Stimulated activated effector memory CD8-positive, alpha-beta T cell treated with anti-CD3 and anti-CD28 coated beads, Interleukin-12 subunit alpha, Interleukin-12 subunit beta, amount 100 ng/mL, for 72 hours (primary cell): ENCODE measurements at regions not wholly inside any gene's neighbourhood (a gene's known extent, or its start where the extent isn't known, plus 50 kb on each side); places are given as distances from the start of the nearest gene placed in this dataset.

Experiments used
- ATAC-seq: fragments of 150-1000 bp; cut with Tn5 transposase; 2 replicates; pipeline ENCODE4 v1.10.0; 2021
- DNase-seq, 2 donors: peaks; one replicate each; pipeline ENCODE4 v3.0.0; 2021 to 2022; ENCODE audit warnings: low spot score in 2 of 2
- H3K27ac Mint-ChIP-seq: one replicate; pipeline ENCODE4 v1.8.0; 2022; ENCODE audit warnings: mild to moderate bottlenecking, mixed read lengths
- H3K36me3 Mint-ChIP-seq: one replicate; pipeline ENCODE4 v1.8.0; 2022; ENCODE audit warnings: mild to moderate bottlenecking, mixed read lengths
- H3K4me1 Mint-ChIP-seq: one replicate; pipeline ENCODE4 v1.8.0; 2022; ENCODE audit warnings: mixed read lengths
- H3K4me3 Mint-ChIP-seq: one replicate; pipeline ENCODE4 v1.8.0; 2022; ENCODE audit warnings: mild to moderate bottlenecking, mixed read lengths
- H3K9me3 Mint-ChIP-seq: one replicate; pipeline ENCODE4 v1.8.0; 2022; ENCODE audit warnings: mixed read lengths

DNA sequence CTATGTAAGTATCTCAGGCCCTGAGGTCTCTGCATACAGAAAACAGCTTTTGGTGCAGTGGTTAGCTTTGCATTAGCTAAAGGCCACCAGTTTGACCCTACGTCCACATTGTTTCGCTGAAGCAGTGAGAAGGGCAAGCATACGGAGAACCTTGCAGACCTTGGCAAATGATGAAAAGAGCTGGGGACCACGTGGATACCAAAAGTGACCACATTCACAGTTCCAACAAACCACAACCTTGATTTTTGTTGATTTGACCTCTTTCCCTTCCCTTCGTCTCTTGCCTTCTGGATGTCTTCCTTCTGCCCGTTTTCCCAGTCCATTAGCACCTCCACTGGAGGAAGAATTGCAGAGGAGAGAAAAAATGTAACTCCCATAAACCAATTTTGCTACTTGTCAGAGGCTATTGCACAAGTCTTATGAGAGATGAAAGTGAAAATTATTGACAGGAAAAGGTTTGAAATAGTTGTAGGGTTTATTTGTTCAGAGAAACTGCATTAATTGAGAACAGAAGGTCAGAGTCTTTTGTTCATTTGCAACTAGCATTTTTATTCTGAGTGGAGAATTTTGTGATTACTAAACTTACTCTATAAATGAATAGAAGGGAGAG, 293.9 kb upstream of the HTR2A start:
- ATAC-seq: no peak
- H3K4me1 Mint-ChIP-seq: no peaks in the 10 kb centered on the region

DNA sequence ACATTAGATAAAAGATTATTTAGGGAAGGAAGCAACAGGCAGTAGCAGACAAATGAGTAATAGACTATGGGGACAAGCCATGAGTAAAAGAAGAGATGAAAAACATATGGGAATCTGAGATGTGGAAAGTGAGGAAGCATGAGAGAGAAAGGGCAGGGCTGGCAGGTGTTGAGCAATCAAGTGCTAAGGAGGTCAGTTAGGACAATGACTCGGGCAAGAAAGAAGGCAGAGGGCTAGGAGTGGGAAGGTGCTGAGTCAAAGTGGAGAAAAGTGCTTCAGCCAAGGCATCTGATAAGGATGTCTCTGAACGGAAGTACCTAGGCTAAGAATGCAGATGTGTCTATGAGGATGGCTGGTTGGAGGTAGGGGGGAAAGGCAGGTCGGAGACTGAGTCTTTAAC, 291.9 kb upstream of the HTR2A start:
- Mint-ChIP-seq H3K27ac (no peak overlapping the region), H3K4me3 (no peak overlapping the region), H3K4me1 (no peaks in the 10 kb centered on the region), H3K36me3 (no peaks in the 10 kb centered on the region), H3K9me3 (no peaks in the 10 kb centered on the region)
- ATAC-seq (no peak), DNase-seq (no peak)

More for the DNA sequence above, 293.9 kb upstream of the HTR2A start:
- Mint-ChIP-seq H3K9me3 (no peaks in the 10 kb centered on the region), H3K27ac (no peak overlapping the region), H3K36me3 (no peaks in the 10 kb centered on the region), H3K4me3 (no peak overlapping the region)
- DNase-seq: no peak

DNA sequence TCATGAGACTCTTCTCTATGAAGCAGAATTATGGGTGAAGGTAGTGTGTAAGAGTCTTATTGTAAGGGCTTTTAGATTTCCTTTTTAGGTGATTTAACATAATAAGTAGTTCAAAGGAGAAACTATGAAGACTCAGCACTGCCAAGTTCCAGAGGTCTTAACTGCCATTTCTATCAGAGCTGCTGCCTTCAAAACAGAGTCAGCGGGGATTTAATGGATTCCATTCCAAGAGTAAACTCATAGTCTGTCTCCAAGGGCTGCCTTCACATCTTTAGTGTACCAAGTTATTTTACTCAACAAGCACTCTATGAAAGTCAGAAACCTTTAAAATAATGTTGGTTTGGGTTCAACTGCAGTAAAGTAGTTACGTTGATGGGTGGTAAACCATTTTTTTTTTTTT, 289.6 kb upstream of the HTR2A start:
- Mint-ChIP-seq H3K27ac (no peak overlapping the region), H3K4me3 (no peak overlapping the region), H3K9me3 (no peaks in the 10 kb centered on the region), H3K36me3 (no peaks in the 10 kb centered on the region), H3K4me1 (no peaks in the 10 kb centered on the region)
- ATAC-seq: no peak
- DNase-seq: no peak

DNA sequence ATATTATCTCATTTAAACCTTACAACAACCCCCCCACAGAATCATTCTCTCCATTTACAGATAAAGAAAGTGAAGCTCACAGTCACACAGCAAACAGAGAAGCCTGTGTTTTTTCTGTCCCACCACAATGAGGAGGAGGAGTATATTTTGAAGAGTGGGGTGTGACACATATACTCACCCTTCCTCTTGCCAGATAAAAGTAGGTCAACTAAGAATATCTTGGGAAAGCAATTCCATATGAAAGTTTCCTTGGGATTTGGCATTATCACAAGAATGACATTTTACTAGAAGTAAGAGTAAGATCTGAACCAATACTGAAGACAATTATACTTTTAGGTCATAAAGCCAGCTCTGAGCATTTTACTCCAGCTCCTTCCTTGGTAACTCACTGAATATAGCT, 287.5 kb upstream of the HTR2A start:
- ATAC-seq: no peak
- Mint-ChIP-seq H3K4me1 (no peaks in the 10 kb centered on the region), H3K27ac (no peak overlapping the region), H3K4me3 (no peak overlapping the region), H3K36me3 (no peaks in the 10 kb centered on the region), H3K9me3 (no peaks in the 10 kb centered on the region)
- no peak for DNase-seq

DNA sequence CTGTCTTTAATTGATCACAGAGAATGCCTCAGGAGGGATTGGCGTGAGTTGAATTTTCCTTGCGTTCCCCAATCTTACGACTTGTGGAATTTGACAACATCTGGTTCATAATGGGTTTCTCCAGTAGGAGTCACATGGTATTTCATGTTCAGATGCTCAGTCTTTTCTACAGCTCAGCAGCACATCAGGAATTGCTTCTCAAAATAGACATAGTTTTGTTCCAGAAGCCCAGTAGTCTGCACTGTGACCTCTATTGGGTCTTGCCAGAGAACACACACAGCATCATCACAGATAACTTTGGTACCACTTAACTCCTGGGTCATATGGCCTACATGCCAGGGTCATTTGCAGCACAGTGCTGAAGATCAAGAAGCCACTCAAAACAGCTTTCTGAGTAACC, 282.5 kb upstream of the HTR2A start:
- ATAC-seq (no peak), DNase-seq (no peak)
- Mint-ChIP-seq H3K9me3 (no peaks in the 10 kb centered on the region), H3K4me3 (no peak overlapping the region), H3K4me1 (no peaks in the 10 kb centered on the region), H3K27ac (no peak overlapping the region), H3K36me3 (no peaks in the 10 kb centered on the region)

DNA sequence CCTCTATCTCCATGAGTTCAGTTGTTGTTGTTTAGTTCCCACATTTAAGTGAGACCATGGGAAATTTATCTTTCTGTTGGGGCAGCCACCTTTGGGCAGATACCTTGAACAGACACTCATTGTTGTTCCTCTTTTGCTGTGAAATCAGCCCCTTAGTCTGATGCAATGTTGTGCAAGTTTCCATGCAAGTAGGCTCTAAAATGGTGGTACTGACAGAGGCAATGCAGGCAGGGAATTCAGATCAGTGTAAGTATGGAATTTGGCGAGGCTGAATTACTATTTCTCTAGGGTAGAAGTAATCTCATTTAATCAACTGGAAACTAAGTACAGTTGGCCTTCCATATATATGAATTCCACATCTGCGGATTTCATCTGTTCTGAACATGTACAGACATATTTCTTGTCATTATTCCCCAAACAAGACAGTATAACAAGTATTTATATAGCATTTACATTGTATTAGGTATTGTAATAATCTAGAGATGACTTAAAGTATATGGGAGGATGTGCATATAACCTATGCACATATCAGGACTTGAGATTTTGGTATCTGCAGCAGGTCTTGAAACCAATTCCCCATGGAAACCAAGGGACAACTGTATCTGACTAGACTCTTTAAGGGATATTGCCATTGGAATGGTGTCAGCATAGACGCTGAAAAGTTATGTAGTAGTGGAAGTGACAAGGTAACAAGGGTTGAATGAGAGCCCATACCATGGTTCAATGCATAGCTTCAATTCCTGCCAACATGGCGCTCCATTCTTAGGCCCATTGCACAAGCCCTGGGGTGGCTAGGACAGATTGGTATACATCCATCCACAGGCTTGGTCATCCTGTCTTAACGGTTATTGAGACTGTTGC, 281.5 kb upstream of the HTR2A start:
- no peak for ATAC-seq
- Mint-ChIP-seq H3K9me3 (no peaks in the 10 kb centered on the region), H3K4me1 (no peaks in the 10 kb centered on the region), H3K4me3 (no peak overlapping the region), H3K27ac (no peak overlapping the region), H3K36me3 (no peaks in the 10 kb centered on the region)
- DNase-seq: no peak

DNA sequence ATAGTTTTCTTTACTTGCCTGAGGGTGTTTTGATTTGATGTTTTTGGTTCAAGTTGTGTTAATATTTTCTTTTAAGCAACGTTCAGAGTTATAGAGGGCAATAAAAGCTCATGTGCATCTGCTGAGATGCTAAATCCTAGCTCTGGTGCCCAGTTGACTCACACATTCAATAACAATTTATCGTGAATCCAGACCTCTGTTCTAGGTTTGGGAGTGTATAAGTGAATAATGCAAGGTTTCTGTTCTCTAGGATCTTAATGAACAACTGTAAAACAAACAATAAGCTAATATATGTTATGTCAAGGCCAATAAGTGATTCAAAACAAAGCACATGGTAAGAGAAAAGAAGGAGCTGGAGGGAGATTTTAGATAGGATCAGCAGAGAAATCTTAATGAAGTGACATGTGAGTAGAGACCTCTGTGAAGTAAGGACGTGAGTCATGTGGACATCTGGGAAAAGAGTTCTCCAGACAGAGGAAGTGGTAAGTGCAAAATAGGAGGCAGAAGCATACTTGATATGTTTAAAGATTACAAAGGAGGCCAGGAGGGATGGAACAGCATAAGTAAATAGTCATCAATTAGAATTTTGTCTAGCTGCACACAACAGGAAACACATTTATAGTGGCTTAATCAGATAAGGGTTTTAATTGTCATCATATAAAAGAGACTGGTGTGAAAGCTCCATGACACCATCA, 278.5 kb upstream of the HTR2A start:
- DNase-seq (no peak), ATAC-seq (no peak)
- no peaks in the 10 kb centered on the region for H3K4me1 Mint-ChIP-seq
- H3K9me3 Mint-ChIP-seq: peaks cover 2% of the 10 kb centered on the region
- H3K36me3 Mint-ChIP-seq: no peaks in the 10 kb centered on the region
- H3K27ac Mint-ChIP-seq: no peak overlapping the region
- H3K4me3 Mint-ChIP-seq: no peak overlapping the region

DNA sequence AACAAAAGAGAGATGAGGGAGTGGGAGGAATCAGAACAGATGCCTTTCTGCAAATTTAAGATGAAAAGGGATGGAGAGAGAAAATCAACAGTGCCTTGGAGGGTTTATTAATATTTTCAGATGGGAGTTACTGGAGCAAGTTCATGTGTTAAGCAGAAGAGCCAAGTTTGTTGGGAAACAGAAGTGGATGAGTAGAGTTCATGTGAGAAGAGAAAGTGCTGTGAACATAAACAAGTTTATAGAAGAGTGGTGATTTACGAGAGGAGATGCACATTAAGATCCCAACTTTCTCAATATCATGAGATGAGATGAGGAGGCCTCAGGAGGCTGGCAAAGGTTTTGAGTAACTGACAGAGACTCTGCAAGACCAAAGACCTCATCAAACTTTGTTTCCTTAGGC, 274.1 kb upstream of the HTR2A start:
- DNase-seq (no peak), ATAC-seq (no peak)
- H3K27ac Mint-ChIP-seq: no peak overlapping the region
- no peaks in the 10 kb centered on the region for H3K36me3 Mint-ChIP-seq
- H3K4me3 Mint-ChIP-seq: no peak overlapping the region
- no peaks in the 10 kb centered on the region for H3K4me1 Mint-ChIP-seq
- H3K9me3 Mint-ChIP-seq: peaks cover 2% of the 10 kb centered on the region

DNA sequence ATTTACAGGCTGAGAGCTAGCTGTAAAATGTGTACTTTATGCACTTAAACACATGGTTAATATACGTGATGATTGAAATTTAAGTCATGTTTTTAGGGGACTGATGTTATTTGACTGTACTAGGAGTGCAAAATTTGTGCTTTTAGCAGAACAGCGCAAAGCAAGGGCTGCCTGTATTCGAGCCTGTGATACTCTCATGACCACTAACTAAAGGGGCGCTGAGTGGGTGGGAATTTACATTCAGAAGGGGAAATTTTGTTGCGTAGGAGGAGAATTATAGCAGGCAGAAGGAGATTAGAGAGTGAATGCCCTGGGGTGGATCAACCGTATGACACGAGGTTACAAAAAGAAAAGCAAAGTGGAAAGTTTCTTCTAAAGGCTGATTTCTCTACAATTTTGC, 271.8 kb upstream of the HTR2A start:
- DNase-seq (no peak), ATAC-seq (no peak)
- H3K4me1 Mint-ChIP-seq: no peaks in the 10 kb centered on the region
- no peak overlapping the region for H3K4me3 Mint-ChIP-seq
- no peaks in the 10 kb centered on the region for H3K36me3 Mint-ChIP-seq
- no peak overlapping the region for H3K27ac Mint-ChIP-seq
- H3K9me3 Mint-ChIP-seq: peaks cover 2% of the 10 kb centered on the region

DNA sequence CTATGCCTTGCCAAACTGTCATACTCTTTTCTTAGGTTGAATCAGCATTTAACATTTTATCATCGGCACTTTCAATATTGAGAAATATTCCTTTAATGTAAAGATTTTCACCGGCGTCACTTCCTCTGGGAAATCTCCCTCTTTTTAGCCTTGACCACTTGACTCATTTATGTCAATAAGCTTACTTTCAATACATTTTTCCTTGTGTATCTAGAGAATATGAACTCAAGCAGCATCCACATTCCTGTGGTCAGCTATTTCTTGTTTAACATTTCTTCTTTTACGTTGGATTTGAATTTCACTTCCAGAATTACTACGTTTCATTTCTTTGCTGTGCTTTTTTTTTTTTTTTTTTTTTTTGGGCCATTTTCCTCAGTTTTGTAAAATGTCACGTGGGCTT, 271.2 kb upstream of the HTR2A start:
- no peaks in the 10 kb centered on the region for H3K4me1 Mint-ChIP-seq
- no peak overlapping the region for H3K27ac Mint-ChIP-seq
- peaks cover 2% of the 10 kb centered on the region for H3K9me3 Mint-ChIP-seq
- no peak for ATAC-seq
- H3K36me3 Mint-ChIP-seq: no peaks in the 10 kb centered on the region
- H3K4me3 Mint-ChIP-seq: no peak overlapping the region
- no peak for DNase-seq

DNA sequence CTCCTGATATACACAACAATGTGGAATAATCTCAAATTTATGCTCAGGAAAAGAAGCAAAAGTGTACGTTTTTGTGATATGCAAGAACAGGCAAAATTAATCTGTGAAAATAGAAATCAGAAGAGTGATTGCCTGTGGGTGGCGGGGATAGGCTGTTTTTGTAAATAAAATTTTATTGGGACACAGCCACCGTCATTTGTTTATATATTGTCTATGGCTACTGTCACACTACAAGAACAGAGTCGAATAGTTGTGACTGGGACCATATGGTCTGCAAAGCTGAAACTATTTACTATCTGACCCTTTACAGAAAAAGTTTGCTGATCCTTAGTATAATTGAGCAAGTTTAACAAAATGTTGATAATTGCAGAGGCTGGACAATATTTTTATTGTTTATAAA, 269.5 kb upstream of the HTR2A start:
- no peak overlapping the region for H3K4me3 Mint-ChIP-seq
- ATAC-seq: no peak
- H3K27ac Mint-ChIP-seq: no peak overlapping the region
- H3K4me1 Mint-ChIP-seq: no peaks in the 10 kb centered on the region
- H3K9me3 Mint-ChIP-seq: peaks cover under 1% of the 10 kb centered on the region
- no peaks in the 10 kb centered on the region for H3K36me3 Mint-ChIP-seq
- DNase-seq: no peak

DNA sequence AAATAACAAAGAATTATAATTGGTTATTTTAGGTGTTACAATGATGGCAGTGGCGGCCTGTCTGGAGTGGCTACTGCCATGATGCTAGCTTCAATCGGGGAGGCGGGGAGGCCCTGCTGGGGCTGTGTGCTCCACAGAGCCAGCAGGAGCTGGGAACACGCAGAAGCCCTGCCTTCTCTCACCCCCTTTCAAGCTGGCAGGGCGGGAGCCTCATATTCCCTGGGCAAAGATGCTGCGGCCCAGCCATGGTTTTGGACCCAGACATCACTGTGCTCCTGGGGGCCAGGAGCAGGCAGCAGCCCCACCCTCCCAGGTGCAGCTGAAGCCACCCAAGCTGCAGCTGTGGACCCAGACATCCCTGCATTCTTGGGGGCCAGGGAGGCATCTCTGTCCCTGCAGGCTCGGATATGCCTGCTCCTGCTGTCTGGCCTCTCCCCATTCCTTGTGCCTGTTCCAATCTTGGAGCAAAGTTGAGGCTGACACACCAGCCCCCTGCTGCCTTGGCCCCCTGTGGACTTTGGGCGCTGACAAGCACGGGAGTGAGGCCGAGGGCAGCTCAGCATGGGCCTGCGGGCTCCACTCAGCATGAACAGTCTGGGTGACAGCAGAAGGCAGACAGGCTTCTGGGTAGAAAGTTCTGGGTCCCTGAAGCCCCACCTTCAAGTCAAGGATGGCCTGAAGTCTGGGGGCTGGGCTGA, 263.1 kb upstream of the HTR2A start:
- ATAC-seq: no peak
- no peak overlapping the region for H3K4me3 Mint-ChIP-seq
- peaks cover 2% of the 10 kb centered on the region for H3K9me3 Mint-ChIP-seq
- no peak for DNase-seq
- no peaks in the 10 kb centered on the region for H3K4me1 Mint-ChIP-seq
- H3K36me3 Mint-ChIP-seq: no peaks in the 10 kb centered on the region
- no peak overlapping the region for H3K27ac Mint-ChIP-seq

DNA sequence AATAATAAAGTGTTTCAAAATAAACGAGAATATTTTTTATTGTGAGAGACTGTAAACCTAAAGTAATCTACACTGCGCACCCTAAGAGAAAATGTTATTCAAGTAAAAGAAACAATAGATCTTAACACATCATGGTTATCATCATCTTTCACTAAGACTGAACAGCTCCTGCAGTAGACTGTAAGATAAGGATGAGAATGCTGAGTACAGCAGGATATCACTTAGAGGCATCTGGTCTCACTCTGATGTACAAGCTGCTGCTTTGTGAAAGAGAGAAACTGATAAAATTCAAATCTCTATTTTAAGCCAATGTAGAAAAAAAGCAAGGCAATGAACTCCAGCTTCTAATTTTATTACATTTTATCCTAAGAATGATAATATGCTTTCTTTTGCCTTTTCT, 261.7 kb upstream of the HTR2A start:
- Mint-ChIP-seq H3K9me3 (peaks cover 2% of the 10 kb centered on the region), H3K36me3 (no peaks in the 10 kb centered on the region), H3K27ac (no peak overlapping the region), H3K4me3 (no peak overlapping the region), H3K4me1 (no peaks in the 10 kb centered on the region)
- DNase-seq: no peak
- no peak for ATAC-seq

DNA sequence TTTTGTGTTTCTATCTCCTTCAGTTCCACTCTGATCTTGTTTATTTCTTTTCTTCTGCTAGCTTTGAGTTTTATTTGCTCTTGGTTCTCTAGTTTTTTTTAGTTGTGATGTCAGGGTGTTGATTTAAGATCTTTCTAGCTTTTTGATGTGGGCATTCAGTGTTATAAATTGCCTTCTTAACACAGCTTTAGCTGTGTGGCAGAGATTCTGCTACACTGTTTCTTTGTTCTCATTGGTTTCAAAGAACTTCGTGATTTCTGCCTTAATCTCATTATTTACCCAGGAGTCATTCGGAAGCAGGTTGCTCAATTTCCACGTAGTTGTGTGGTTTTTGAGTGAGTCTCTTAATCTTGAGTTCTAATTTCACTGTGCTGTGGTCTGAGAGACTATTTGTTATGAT, 251.7 kb upstream of the HTR2A start:
- ATAC-seq: no peak
- no peaks in the 10 kb centered on the region for H3K9me3 Mint-ChIP-seq
- no peak for DNase-seq

DNA sequence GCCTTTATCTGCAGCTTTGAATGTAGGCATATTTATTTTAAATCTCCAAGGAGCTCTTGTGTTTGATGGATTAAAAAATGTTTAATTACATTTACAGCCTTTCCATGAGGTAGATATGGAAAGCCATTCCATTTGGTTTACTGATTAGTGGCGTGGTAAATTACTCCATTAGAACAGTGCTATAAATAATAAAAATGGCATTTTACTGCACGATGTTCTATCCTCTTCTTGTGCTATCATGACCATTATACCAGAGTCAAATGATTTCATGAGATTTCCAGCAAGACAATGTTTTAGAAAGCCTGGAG, 250.9 kb upstream of the HTR2A start:
- Mint-ChIP-seq H3K36me3 (no peaks in the 10 kb centered on the region), H3K4me3 (no peak overlapping the region), H3K4me1 (no peaks in the 10 kb centered on the region), H3K9me3 (no peaks in the 10 kb centered on the region), H3K27ac (no peak overlapping the region)
- no peak for ATAC-seq
- DNase-seq: no peak

More for the DNA sequence above, 251.7 kb upstream of the HTR2A start:
- H3K36me3 Mint-ChIP-seq: no peaks in the 10 kb centered on the region
- no peak overlapping the region for H3K27ac Mint-ChIP-seq
- H3K4me1 Mint-ChIP-seq: no peaks in the 10 kb centered on the region
- H3K4me3 Mint-ChIP-seq: no peak overlapping the region
